BE2C (cell line): ENCODE measurements at regions not wholly inside any gene's neighbourhood (a gene's known extent, or its start where the extent isn't known, plus 50 kb on each side); places are given as distances from the start of the nearest gene placed in this dataset.

Experiments used
- DNase-seq: peaks from one replicate; pipeline ENCODE4 v3.0.0-alpha.2; 2020
- H3K27me3 ChIP-seq: fragments of 250-450 bp; sonication (Bioruptor Pico); 2 replicates; pipeline ENCODE4 v1.5.1; 2020; ENCODE audit warnings: mild to moderate bottlenecking
- H3K36me3 ChIP-seq: fragments of 250-450 bp; sonication (Bioruptor Pico); 2 replicates; pipeline ENCODE4 v1.5.1; 2020; ENCODE audit warnings: mild to moderate bottlenecking
- H3K4me1 ChIP-seq: fragments of 250-450 bp; sonication (Bioruptor Pico); 2 replicates; pipeline ENCODE4 v1.5.1; 2020
- H3K4me3 ChIP-seq: 2 replicates; pipeline ENCODE4 v1.5.1; 2011; ENCODE audit warnings: low read depth, low read length
- H3K9me3 ChIP-seq: fragments of 250-450 bp; sonication (Bioruptor Pico); 2 replicates; pipeline ENCODE4 v1.5.1; 2020
- CTCF ChIP-seq: IDR thresholded peaks from 2 replicates; pipeline ENCODE4 v1.5.1; 2012; ENCODE audit warnings: mild to moderate bottlenecking, low read depth, low read length

GRCh38 chr13:70388935-70389334 lies 280.7 kb upstream of the KLHL1 start:
- Histone ChIP-seq H3K4me1 (no peaks in the 10 kb centered on the region; the same call in 1 of the 2 replicates), H3K4me3 (no peak overlapping the region), H3K27me3 (no peaks in the 10 kb centered on the region), H3K36me3 (no peaks in the 10 kb centered on the region), H3K9me3 (no peaks in the 10 kb centered on the region; the same call in 1 of the 2 replicates)
- TF ChIP-seq CTCF: no peak
- no peak for DNase-seq

- Histone ChIP-seq H3K36me3 (no peaks in the 10 kb centered on the region), H3K9me3 (no peaks in the 10 kb centered on the region; the same call in 1 of the 2 replicates), H3K4me3 (no peak overlapping the region), H3K27me3 (no peaks in the 10 kb centered on the region), H3K4me1 (no peaks in the 10 kb centered on the region; the same call in 1 of the 2 replicates)
- DNase-seq: no peak
- no peak for TF ChIP-seq CTCF
These were observed 278.7 kb upstream of the KLHL1 start for GRCh38 chr13:70386919-70387318.

DNA sequence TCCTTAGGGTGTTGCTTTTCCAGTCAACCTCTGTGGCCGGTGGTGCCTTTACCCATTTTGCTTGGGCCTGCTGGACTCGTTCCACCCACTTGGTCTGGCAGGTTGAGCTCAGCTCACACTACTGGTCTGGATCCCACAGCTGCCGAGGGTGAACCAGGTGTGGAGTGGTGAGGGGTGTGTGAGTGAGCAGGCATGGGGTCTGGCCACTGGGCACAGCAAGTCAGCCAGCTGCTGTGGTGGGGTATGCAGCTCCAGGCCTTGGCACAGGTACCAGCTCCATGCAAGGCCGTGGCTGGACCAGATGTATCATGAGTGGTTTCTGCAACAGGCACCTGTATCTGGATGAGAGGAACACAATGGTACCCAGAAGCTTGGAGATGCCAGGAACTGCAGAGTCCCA lies 277.6 kb upstream of the KLHL1 start:
- no peaks in the 10 kb centered on the region for H3K36me3 ChIP-seq
- TF ChIP-seq CTCF: no peak
- H3K9me3 ChIP-seq: no peaks in the 10 kb centered on the region; the same call in 1 of the 2 replicates
- H3K4me1 ChIP-seq: no peaks in the 10 kb centered on the region
- no peak overlapping the region for H3K4me3 ChIP-seq
- H3K27me3 ChIP-seq: no peaks in the 10 kb centered on the region
- DNase-seq: no peak

DNA sequence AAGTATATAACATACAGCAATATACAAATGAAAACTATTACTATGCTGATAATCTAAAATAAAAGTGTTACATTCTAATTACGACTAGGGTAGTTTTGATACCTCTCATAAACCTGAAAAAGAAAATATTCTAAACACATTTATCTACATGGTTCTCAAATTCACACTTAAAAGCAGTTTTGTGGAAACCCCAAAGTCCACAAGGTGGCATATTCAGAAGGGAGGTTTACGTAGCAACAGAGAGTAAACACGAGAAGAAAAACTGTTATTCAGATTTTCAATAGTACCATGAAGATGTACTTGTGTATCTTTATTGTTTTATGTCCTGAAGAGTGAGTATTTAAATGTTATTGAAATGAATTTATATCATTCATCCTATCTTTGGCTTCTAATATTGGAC lies 275.9 kb upstream of the KLHL1 start:
- H3K27me3 ChIP-seq: no peaks in the 10 kb centered on the region
- TF ChIP-seq CTCF: no peak
- no peak overlapping the region for H3K4me3 ChIP-seq
- no peaks in the 10 kb centered on the region for H3K36me3 ChIP-seq
- H3K9me3 ChIP-seq: no peaks in the 10 kb centered on the region; the same call in 1 of the 2 replicates
- DNase-seq: no peak
- no peaks in the 10 kb centered on the region for H3K4me1 ChIP-seq

DNA sequence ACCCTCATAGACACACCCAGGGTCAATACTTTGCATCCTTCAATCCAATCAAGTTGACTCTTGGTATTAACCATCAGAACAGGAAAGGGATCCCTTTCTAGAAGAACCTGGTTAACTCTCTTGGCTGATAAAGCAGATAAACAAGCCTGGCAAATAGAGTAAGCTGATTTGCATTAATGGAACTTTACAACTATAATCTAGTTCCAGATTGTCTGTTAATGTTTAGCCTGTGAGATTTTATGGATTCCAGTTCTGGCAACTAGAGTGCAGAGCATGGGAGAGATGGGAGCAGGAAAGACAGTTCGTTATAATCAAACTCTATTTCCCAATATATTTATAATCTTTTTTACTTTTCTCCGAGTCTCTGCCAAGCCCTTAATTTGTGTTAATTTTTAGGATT lies 272.6 kb upstream of the KLHL1 start:
- Histone ChIP-seq H3K4me1 (peaks cover 1% of the 10 kb centered on the region; the same call in 1 of the 2 replicates), H3K9me3 (no peaks in the 10 kb centered on the region), H3K27me3 (no peaks in the 10 kb centered on the region), H3K36me3 (no peaks in the 10 kb centered on the region), H3K4me3 (no peak overlapping the region)
- no peak for DNase-seq
- TF ChIP-seq CTCF: no peak

GRCh38 chr13:70375718-70376117 lies 267.5 kb upstream of the KLHL1 start:
- Histone ChIP-seq H3K36me3 (no peaks in the 10 kb centered on the region), H3K27me3 (no peaks in the 10 kb centered on the region), H3K9me3 (no peaks in the 10 kb centered on the region), H3K4me1 (peaks cover 3% of the 10 kb centered on the region; the same call in 1 of the 2 replicates), H3K4me3 (no peak overlapping the region)
- no peak for DNase-seq
- TF ChIP-seq CTCF: no peak
